ENCODE measurements at regions not wholly inside any gene's neighbourhood (a gene's known extent, or its start where the extent isn't known, plus 50 kb on each side); places are given as distances from the start of the nearest gene placed in this dataset.

DNA sequence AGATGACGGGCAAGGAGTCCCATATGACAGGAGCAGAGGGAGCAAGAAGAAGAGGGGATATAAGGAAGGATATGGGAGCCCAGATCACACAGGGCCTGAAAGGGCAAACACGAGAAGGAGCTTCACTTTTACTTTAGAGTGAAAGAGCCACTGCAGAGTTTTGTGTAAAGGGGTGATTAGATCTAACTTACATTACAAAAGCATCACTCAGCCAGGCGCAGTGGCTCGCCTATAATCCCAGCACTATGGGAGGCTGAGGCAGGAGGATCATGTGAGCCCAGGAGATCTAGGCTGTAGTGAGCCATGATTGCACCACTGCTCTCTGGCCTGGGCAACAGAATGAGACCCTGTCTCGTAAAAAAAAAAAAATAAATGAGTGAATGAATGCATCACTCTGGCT, 91.1 kb downstream of the MPP7 start:
- no peak overlapping the region for H3K4me3 Mint-ChIP-seq
- H3K9me3 Mint-ChIP-seq, result no peaks in the 10 kb centered on the region
- no peaks in the 10 kb centered on the region for H3K27me3 Mint-ChIP-seq
- H3K36me3 Mint-ChIP-seq (ENCODE audit: low read depth), result peaks cover 33% of the 10 kb centered on the region
- no peak overlapping the region for H3K27ac Mint-ChIP-seq
- DNase-seq, result no peak
- H3K4me1 Mint-ChIP-seq (ENCODE audit: low read depth), result peaks cover 15% of the 10 kb centered on the region

DNA sequence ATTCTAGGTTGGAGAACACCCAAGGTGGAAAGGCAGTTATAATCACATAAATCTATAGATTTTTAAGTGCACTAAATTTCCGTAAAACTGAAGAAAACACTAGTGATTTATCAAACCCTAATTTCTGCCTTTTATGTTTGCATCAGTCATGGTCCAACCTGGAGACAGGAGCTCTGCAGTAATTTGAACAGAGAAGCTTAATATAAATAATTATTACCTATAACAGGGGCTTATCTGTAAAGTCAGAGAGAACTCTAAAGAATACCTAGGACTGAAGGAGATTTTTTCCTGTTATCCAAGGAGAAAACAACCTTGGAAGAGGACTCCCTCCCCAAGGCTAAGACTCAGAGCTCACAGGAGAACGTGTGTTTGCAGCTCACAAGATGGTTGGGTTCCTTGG, 95.1 kb downstream of the MPP7 start:
- Mint-ChIP-seq H3K36me3 (ENCODE audit: low read depth) (peaks cover 29% of the 10 kb centered on the region), H3K9me3 (no peaks in the 10 kb centered on the region), H3K4me1 (ENCODE audit: low read depth) (no peaks in the 10 kb centered on the region), H3K27ac (no peak overlapping the region), H3K4me3 (no peak overlapping the region), H3K27me3 (no peaks in the 10 kb centered on the region)
- no peak for DNase-seq

DNA sequence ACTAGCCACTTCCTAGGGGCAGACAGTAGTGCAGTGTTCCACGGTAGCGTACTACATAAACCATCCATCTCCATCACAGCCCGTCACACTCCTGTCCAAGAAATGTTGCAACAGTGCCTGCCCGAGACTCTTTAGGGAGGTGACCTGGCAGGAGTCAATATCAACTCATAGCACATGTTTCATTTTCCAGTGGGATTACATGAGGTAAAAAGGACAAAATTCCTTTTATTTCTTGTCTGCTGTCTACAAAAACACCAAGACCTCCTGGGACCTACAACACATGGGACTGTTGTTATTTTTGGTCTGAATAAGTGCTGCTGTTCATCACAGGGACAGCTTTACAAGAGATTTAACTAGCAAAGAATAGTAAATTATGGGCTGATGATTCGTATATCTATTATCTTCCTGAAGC, 99.9 kb downstream of the MPP7 start:
- H3K27me3 Mint-ChIP-seq, result no peaks in the 10 kb centered on the region
- no peaks in the 10 kb centered on the region for H3K4me1 Mint-ChIP-seq (ENCODE audit: low read depth)
- no peak overlapping the region for H3K27ac Mint-ChIP-seq
- no peak overlapping the region for H3K4me3 Mint-ChIP-seq
- H3K9me3 Mint-ChIP-seq, result no peaks in the 10 kb centered on the region
- H3K36me3 Mint-ChIP-seq (ENCODE audit: low read depth), result peaks cover 20% of the 10 kb centered on the region
- no peak for DNase-seq

DNA sequence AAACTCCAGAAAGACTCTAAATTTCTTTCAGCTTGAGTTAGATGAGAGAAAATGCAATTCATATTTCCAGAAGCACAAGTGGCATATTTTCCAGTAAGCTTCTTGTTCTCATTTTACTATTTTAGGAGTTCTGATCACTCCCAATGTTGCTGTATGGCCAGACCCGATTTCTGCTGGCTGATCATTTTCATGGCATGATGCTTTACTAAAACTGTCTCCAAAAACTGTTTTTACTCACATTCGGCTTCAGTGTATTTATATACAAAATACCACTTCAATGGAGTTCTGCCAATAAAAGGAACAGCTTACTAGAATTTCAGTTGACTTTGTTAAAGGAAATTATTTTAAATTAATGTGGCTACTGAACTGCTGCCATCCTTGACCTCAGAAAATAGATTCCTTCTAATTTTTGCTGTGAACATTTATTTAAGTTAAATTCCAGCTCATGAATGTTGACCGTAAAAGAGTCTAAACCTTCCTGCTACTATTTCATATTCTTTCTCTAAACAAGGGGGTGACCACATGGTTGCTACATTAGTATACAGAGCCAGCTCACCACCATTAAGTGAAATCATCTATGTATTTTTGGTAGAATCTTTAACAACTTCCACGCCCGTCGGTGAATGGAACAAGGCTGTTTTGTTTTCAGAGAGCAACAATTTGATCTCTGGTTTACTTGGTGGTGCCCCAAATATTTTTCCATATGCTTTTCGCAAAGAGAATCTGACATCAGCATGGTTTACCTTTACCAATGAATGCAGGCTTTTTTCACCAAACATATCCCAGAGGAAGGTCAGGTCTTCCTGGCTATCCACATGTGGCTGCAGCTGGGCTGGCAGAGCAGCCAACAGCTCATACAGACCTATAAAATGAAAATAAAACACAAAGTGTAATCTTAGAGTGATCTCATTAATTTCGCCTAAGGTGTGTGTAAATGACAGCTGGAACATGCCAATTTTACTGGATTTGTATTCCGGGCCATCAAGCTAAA, 101.2 kb downstream of the MPP7 start:
- Mint-ChIP-seq H3K27ac (no peak overlapping the region), H3K4me3 (no peak overlapping the region), H3K9me3 (no peaks in the 10 kb centered on the region), H3K36me3 (ENCODE audit: low read depth) (peaks cover 22% of the 10 kb centered on the region), H3K27me3 (no peaks in the 10 kb centered on the region), H3K4me1 (ENCODE audit: low read depth) (no peaks in the 10 kb centered on the region)
- no peak for DNase-seq

DNA sequence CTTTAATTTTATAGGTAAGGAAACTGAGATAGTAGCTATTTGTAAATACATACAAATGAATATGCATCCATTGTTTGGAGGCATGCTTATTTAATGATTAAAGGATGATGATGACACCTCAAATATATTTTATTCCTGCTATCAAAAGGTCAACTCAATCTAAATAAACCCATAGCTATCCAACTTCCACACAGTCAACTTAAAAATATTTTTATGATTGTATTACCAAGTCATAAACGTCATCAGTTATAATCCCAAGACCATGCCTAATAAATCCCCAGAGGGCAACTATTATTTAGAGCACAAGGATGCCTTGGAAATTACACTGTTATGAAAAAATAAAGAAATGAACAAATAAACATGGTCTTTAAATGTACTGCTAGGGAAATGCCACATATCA, 102.1 kb downstream of the MPP7 start:
- Mint-ChIP-seq H3K27ac (no peak overlapping the region), H3K4me3 (no peak overlapping the region), H3K9me3 (no peaks in the 10 kb centered on the region), H3K4me1 (ENCODE audit: low read depth) (no peaks in the 10 kb centered on the region), H3K36me3 (ENCODE audit: low read depth) (peaks cover 27% of the 10 kb centered on the region), H3K27me3 (no peaks in the 10 kb centered on the region)
- no peak for DNase-seq

DNA sequence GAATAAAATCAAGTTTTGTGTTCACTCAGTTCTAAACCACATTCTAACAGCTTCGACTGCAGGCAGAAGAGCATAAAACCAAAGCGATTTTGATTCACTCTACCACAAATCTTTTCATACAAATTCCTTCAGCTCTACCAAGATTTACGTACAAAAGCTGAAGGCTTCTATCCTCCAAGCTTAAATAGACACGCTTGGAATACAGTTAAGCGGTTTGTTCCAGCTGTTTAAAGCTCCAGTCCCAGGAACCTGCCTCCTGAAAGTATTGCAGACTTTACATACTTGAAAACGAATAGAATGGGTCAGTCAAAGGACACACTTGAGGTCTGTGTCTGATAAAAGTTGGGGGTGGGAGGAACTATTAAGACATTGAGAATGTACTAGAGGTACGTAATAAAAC, 102.9 kb downstream of the MPP7 start:
- no peak overlapping the region for H3K27ac Mint-ChIP-seq
- H3K4me3 Mint-ChIP-seq, result no peak overlapping the region
- no peak for DNase-seq
- H3K4me1 Mint-ChIP-seq (ENCODE audit: low read depth), result no peaks in the 10 kb centered on the region
- H3K36me3 Mint-ChIP-seq (ENCODE audit: low read depth), result peaks cover 31% of the 10 kb centered on the region
- no peaks in the 10 kb centered on the region for H3K27me3 Mint-ChIP-seq
- H3K9me3 Mint-ChIP-seq, result no peaks in the 10 kb centered on the region

DNA sequence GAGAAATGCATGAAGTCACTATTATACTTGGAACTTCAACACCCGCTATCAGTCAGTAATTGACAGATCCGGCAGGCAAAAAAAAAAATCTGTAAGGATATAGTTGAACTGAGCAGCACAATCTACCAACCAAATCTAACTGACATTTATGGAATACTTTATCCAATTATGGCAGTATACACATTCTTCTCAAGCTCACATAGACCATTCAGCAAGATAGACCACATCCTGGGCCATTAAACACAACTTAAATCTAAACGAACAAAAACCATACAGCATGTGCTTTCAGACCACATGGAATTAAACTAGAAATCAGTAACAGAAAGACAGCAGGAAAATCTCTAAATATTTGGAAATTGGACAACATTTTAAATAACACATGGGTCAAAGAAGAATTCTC, 112.7 kb downstream of the MPP7 start:
- Mint-ChIP-seq H3K27me3 (no peaks in the 10 kb centered on the region), H3K4me1 (ENCODE audit: low read depth) (peaks cover 40% of the 10 kb centered on the region), H3K27ac (no peak overlapping the region), H3K4me3 (no peak overlapping the region), H3K36me3 (ENCODE audit: low read depth) (peaks cover 3% of the 10 kb centered on the region), H3K9me3 (no peaks in the 10 kb centered on the region)
- DNase-seq, result no peak

DNA sequence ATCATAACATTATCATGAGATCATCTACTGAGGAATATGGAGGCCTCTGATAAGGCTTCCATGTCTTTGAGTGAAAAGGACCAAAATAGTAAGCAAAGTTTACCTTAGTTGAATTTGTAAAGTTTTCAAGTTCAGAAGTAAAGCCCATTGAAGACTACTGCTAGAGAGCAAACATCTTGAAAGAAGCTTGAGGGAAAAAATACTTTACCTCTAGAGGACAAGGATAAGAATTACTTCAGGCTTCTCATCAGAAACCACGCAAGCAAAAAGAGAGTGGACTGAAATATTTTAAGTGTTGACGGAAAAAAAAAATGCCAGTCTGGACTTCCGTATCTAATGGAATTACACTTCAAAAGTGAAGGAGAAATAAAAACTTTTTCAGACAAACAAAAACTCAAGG, 114.3 kb downstream of the MPP7 start:
- Mint-ChIP-seq H3K27ac (no peak overlapping the region), H3K9me3 (no peaks in the 10 kb centered on the region), H3K36me3 (ENCODE audit: low read depth) (no peaks in the 10 kb centered on the region), H3K4me3 (no peak overlapping the region), H3K27me3 (no peaks in the 10 kb centered on the region), H3K4me1 (ENCODE audit: low read depth) (peaks cover 40% of the 10 kb centered on the region)
- DNase-seq, result no peak

DNA sequence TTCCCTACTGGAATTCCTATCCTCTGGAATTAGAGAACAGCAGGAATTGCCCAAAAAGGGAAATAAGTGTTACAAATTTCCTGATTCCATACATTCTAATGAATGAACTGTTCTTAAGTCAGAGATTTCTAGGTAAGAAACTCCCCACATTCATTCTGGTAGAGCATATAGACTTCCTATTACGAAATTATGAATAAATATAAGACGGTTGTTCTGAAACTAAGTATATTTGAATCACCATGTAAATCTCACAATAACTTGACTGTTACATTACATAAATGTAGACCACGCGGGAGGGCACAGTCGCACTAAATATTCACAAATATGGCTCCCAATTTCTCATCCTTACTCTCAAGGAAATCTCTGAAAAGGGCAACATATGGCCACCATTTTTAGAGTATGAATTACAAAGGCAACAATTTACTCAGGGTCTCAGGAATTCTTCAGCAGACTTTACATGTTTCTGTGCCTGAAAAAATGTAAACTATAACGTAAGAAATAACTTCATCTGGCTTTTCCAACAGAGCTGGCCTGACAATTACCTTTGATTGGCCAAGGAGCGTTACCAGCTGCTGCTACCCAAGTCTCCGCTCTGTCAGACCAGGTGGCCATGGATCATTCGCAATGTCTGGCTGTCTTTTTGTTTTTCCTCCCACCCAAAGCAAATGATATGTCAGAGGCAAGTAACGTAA, 115.8 kb downstream of the MPP7 start:
- DNase-seq, result no peak
- Mint-ChIP-seq H3K27ac (no peak overlapping the region), H3K9me3 (no peaks in the 10 kb centered on the region), H3K4me1 (ENCODE audit: low read depth) (peaks cover 30% of the 10 kb centered on the region), H3K4me3 (no peak overlapping the region), H3K27me3 (no peaks in the 10 kb centered on the region), H3K36me3 (ENCODE audit: low read depth) (no peaks in the 10 kb centered on the region)

DNA sequence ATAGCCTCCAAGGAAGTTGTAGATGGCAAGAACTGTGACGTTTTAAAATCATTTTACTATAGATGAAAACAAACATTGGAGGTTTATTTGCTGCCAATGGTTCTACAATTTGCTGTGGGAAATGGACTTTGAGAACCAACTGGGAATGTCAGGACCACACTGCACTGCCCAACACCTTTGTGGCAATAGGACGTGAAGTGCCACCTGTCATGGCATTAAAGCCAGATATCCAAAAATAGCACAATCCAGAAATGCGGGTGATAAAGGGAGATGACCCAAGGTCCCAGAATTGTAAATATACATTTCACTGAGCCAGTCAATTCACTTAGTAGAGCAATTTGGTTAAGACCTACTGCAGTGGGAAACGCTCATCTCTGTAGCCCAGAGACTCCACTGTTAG, 116.4 kb downstream of the MPP7 start:
- Mint-ChIP-seq H3K36me3 (ENCODE audit: low read depth) (no peaks in the 10 kb centered on the region), H3K4me1 (ENCODE audit: low read depth) (peaks cover 32% of the 10 kb centered on the region), H3K27me3 (no peaks in the 10 kb centered on the region), H3K4me3 (no peak overlapping the region), H3K9me3 (no peaks in the 10 kb centered on the region), H3K27ac (no peak overlapping the region)
- DNase-seq, result no peak

DNA sequence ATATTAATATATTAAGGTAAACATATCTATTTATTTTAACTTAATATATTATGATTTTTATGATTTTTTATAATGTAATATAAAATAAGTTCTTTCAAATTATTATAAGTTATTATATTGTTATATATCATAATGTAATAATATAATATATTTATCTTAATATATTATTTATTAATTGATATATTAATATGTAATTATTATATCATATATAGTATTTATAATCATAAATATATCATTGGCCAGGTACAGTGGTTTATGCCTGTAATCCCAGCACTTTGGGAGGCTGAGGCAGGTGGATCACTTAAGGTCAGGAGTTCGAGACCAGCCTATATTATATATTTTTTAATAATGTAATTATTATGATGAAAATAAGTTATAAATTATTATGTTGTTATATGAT, 118.1 kb downstream of the MPP7 start:
- no peaks in the 10 kb centered on the region for H3K9me3 Mint-ChIP-seq
- no peak overlapping the region for H3K4me3 Mint-ChIP-seq
- H3K27me3 Mint-ChIP-seq, result no peaks in the 10 kb centered on the region
- no peak for DNase-seq
- no peaks in the 10 kb centered on the region for H3K36me3 Mint-ChIP-seq (ENCODE audit: low read depth)
- peaks cover 24% of the 10 kb centered on the region for H3K4me1 Mint-ChIP-seq (ENCODE audit: low read depth)
- H3K27ac Mint-ChIP-seq, result no peak overlapping the region

DNA sequence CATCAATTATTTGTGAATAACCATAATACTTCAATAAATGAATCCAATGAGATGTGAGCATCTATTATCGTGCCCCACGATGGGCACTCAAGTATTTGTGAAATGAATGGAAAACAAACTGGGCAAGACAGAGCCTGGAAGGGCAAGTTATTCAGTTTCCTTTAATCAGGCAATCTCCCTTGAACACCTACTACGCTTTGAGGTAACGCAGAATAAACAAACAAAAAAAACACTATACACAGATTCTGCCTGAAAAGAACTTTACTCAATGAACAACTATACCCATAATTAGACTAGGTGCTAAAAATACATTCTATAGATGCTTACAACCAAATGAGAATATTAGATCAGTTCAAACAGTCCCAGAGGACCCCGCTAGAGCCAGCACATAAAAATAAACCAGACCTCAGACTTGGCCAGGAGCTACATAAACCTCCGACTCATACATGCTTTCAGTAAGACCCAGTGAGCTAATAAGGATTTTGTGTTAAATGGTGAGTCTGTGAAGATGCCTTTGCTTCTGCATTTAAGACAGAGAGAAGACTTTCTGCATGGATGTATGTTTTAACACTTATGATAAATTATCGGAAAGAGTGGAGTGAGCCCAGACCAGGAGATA, 121.3 kb downstream of the MPP7 start:
- Mint-ChIP-seq H3K36me3 (ENCODE audit: low read depth) (no peaks in the 10 kb centered on the region), H3K27ac (no peak overlapping the region), H3K4me3 (no peak overlapping the region), H3K27me3 (no peaks in the 10 kb centered on the region), H3K4me1 (ENCODE audit: low read depth) (peaks cover 32% of the 10 kb centered on the region), H3K9me3 (no peaks in the 10 kb centered on the region)
- DNase-seq, result no peak

DNA sequence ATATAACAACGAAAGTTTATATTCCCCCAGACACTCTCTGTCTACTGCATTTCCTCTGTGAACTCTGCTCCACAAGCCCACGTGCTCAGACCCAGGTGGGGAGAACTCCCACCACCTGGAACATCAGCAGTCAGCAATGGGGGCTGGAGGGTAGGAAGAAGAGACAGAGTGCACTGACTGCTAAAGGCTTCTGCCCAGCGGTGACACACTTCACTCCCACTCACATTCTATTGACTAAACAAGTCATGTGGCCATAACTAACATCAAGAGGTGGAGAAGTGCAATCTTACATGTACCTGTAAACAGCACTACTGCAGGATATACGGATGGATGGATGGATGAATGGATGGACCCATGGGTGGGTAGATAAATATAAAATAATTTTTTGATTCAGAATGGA, 122.2 kb downstream of the MPP7 start:
- H3K4me1 Mint-ChIP-seq (ENCODE audit: low read depth), result peaks cover 35% of the 10 kb centered on the region
- no peaks in the 10 kb centered on the region for H3K9me3 Mint-ChIP-seq
- no peak overlapping the region for H3K27ac Mint-ChIP-seq
- no peak for DNase-seq
- no peaks in the 10 kb centered on the region for H3K36me3 Mint-ChIP-seq (ENCODE audit: low read depth)
- H3K4me3 Mint-ChIP-seq, result no peak overlapping the region
- no peaks in the 10 kb centered on the region for H3K27me3 Mint-ChIP-seq

DNA sequence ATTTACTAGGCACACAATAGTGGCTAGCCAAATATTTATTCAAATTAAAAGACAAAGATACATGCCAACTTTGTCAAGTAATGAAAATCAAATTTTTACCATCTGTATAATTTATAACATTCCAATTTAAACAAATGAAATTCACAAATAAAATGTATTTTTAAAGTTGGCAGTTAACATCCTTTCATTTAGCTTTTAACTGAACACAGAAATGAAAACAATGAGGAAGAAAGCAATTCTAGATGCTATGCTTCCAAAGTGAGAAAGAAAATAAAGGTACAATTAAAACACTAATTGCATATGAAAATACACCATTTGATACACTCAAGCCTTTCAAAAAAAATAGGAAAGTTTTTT, 123.1 kb downstream of the MPP7 start:
- Mint-ChIP-seq H3K27me3 (no peaks in the 10 kb centered on the region), H3K4me3 (no peak overlapping the region), H3K4me1 (ENCODE audit: low read depth) (peaks cover 37% of the 10 kb centered on the region), H3K27ac (no peak overlapping the region), H3K36me3 (ENCODE audit: low read depth) (no peaks in the 10 kb centered on the region), H3K9me3 (no peaks in the 10 kb centered on the region)
- no peak for DNase-seq

Measured in activated T-cell treated with anti-CD3 and anti-CD28 coated beads, Interleukin-2, amount 50 U/mL, for 24 hours (primary cell).